GM23338 (cell line): ENCODE measurements at regions not wholly inside any gene's neighbourhood (a gene's known extent, or its start where the extent isn't known, plus 50 kb on each side); places are given as distances from the start of the nearest gene placed in this dataset.

Experiments used
- ATAC-seq: fragments of 200-7000 bp; cut with Tn5 transposase; 3 replicates; pipeline ENCODE4 v1.9.1; 2020
- DNase-seq: peaks from one replicate; pipeline ENCODE4 v3.0.0-alpha.2; 2015; ENCODE audit warnings: low spot score
- H2AFZ ChIP-seq: fragments of 200-600 bp; sonication (generic); 2 replicates; pipeline ENCODE4 v1.8.0; 2016; ENCODE audit warnings: antibody characterized with exemption, mild to moderate bottlenecking, moderate library complexity
- H3F3A ChIP-seq: fragments of 200-600 bp; sonication (generic); replicated peaks from 2 replicates; pipeline ENCODE4 v1.8.0; 2017; ENCODE audit warnings: antibody characterized with exemption, mixed run types, low read depth
- H3K27ac ChIP-seq: fragments of 200-600 bp; sonication (generic); 2 replicates; pipeline ENCODE4 v1.6.1; 2016; ENCODE audit warnings: low read depth
- H3K27me3 ChIP-seq: fragments of 200-600 bp; sonication (generic); 2 replicates; pipeline ENCODE4 v1.8.0; 2016; ENCODE audit warnings: mild to moderate bottlenecking, mixed run types, moderate library complexity; ENCODE audit not compliant: insufficient read depth
- H3K36me3 ChIP-seq: fragments of 200-600 bp; sonication (generic); 2 replicates; pipeline ENCODE4 v1.8.0; 2016; ENCODE audit warnings: mild to moderate bottlenecking; ENCODE audit not compliant: insufficient read depth
- H3K4me1 ChIP-seq: fragments of 200-600 bp; sonication (generic); 2 replicates; pipeline ENCODE4 v1.8.0; 2016; ENCODE audit warnings: mild to moderate bottlenecking, moderate library complexity; ENCODE audit not compliant: insufficient read depth
- H3K4me2 ChIP-seq: fragments of 200-600 bp; sonication (generic); 2 replicates; pipeline ENCODE4 v1.7.1; 2017; ENCODE audit warnings: mixed run types
- H3K4me3 ChIP-seq: fragments of 200-600 bp; sonication (generic); 2 replicates; pipeline ENCODE4 v1.6.1; 2016; ENCODE audit warnings: mixed run types
- H3K79me2 ChIP-seq: fragments of 200-600 bp; sonication (generic); replicated peaks from 2 replicates; pipeline ENCODE4 v1.8.0; 2017; ENCODE audit warnings: mild to moderate bottlenecking; ENCODE audit not compliant: insufficient read depth
- H3K9me2 ChIP-seq: fragments of 200-600 bp; sonication (generic); 2 replicates; pipeline ENCODE4 v1.8.0; 2017; ENCODE audit not compliant: insufficient read depth
- H4K20me1 ChIP-seq: fragments of 200-600 bp; sonication (generic); replicated peaks from 2 replicates; pipeline ENCODE4 v1.8.0; 2017; ENCODE audit warnings: mild to moderate bottlenecking; ENCODE audit not compliant: insufficient read depth
- H3K27ac Mint-ChIP-seq: 2 replicates; pipeline ENCODE4 v1.8.0; 2020; ENCODE audit warnings: inconsistent platforms, mild to moderate bottlenecking, moderate library complexity, mixed read lengths
- H3K27me3 Mint-ChIP-seq: 3 replicates; pipeline ENCODE4 v1.8.0; 2022; ENCODE audit warnings: low read depth, mild to moderate bottlenecking, moderate library complexity, mixed read lengths, inconsistent platforms; ENCODE audit not compliant: insufficient read depth, poor library complexity
- H3K36me3 Mint-ChIP-seq: 3 replicates; pipeline ENCODE4 v1.8.0; 2021; ENCODE audit warnings: low read depth, mild to moderate bottlenecking, inconsistent platforms, moderate library complexity, mixed read lengths
- H3K4me1 Mint-ChIP-seq: 3 replicates; pipeline ENCODE4 v1.8.0; 2020; ENCODE audit warnings: mild to moderate bottlenecking, inconsistent platforms, mixed read lengths
- H3K4me3 Mint-ChIP-seq: 3 replicates; pipeline ENCODE4 v1.8.0; 2021; ENCODE audit warnings: moderate library complexity, mild to moderate bottlenecking, inconsistent platforms, mixed read lengths
- H3K9me3 Mint-ChIP-seq: 3 replicates; pipeline ENCODE4 v1.8.0; 2020; ENCODE audit warnings: moderate library complexity, mild to moderate bottlenecking, inconsistent platforms, mixed read lengths
- CREB1 ChIP-seq: fragments of 250-450 bp; sonication (Bioruptor Pico); IDR thresholded peaks from 2 replicates; pipeline ENCODE4 v1.5.0; 2020; ENCODE audit warnings: low read depth, mild to moderate bottlenecking, moderate library complexity
- EZH2 ChIP-seq: fragments of 200-600 bp; sonication (generic); IDR thresholded peaks from one replicate; pipeline ENCODE4 v1.8.0; 2017; ENCODE audit warnings: antibody characterized with exemption, mild to moderate bottlenecking, low read depth; ENCODE audit not compliant: unreplicated experiment
- EZH2phosphoT487 ChIP-seq: fragments of 200-600 bp; sonication (generic); IDR thresholded peaks from one replicate; pipeline ENCODE4 v1.8.1; 2018; ENCODE audit warnings: antibody characterized with exemption; ENCODE audit not compliant: unreplicated experiment
- JUNB ChIP-seq: IDR thresholded peaks from one replicate; pipeline ENCODE4 v1.6.1; 2016; ENCODE audit warnings: antibody characterized with exemption; ENCODE audit not compliant: unreplicated experiment
- NANOG ChIP-seq: IDR thresholded peaks from 2 replicates; pipeline ENCODE4 v1.6.1; 2016; ENCODE audit warnings: antibody characterized with exemption, borderline replicate concordance
- POLR2AphosphoS5 ChIP-seq: IDR thresholded peaks from 2 replicates; pipeline ENCODE4 v1.6.1; 2016; ENCODE audit warnings: antibody characterized with exemption, low read depth
- STAT1 ChIP-seq: IDR thresholded peaks from one replicate; pipeline ENCODE4 v1.6.1; 2016; ENCODE audit warnings: antibody characterized with exemption; ENCODE audit not compliant: unreplicated experiment
- ZNF114 ChIP-seq: fragments of 250-450 bp; sonication (Bioruptor Pico); IDR thresholded peaks from 2 replicates; pipeline ENCODE4 v1.5.0; 2020; ENCODE audit warnings: mild to moderate bottlenecking, moderate library complexity
- ZNF331 ChIP-seq: fragments of 250-450 bp; sonication (Bioruptor Pico); IDR thresholded peaks from 2 replicates; pipeline ENCODE4 v1.5.0; 2020; ENCODE audit warnings: low read depth, mild to moderate bottlenecking, moderate library complexity
- TF ChIP-seq, protein P1 (sequence below): IDR thresholded peaks from 2 replicates; pipeline ENCODE4 v1.6.1; 2016; ENCODE audit warnings: antibody characterized with exemption
- TF ChIP-seq, protein P2 (sequence below), 2 experiments: fragments of 200-600 bp in 1 of 2; sonication (generic) in 1 of 2; conservative IDR thresholded peaks; 2 replicates each; pipeline versions ENCODE4 v1.5.1 to v1.6.1; 2016 to 2017; ENCODE audit warnings: antibody characterized with exemption in 2 of 2, low read depth in 2 of 2, mild to moderate bottlenecking in 2 of 2, moderate library complexity in 1 of 2
- TF ChIP-seq, protein P3 (sequence below): IDR thresholded peaks from one replicate; pipeline ENCODE4 v1.6.1; 2018; ENCODE audit warnings: antibody characterized with exemption; ENCODE audit not compliant: unreplicated experiment
- TF ChIP-seq, protein P4 (sequence below): fragments of 250-450 bp; sonication (Bioruptor Pico); IDR thresholded peaks from 2 replicates; pipeline ENCODE4 v1.5.0; 2020; ENCODE audit warnings: mild to moderate bottlenecking, moderate library complexity

DNA sequence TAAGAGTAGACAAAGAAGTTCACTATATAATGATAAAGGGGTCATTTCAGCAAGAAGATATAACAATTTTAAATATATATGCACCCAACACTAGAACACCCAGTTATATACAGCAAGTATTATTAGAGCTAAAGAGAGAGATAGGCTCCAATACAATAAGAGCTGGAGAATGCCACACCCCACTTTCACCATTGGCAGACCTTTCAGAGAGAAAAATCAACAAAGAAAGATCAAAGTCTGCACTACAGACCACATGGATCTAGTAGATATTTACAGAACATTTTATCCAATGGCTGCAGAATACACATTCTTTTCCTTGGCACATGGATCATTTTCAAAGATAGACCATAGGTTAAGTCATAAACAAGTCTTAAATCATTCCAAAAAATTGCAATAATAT, 479.7 kb upstream of the DIAPH2 start:
- no peak overlapping the region for H3K27ac Mint-ChIP-seq
- no peak overlapping the region for H3K4me3 Mint-ChIP-seq
- peaks cover 1% of the 10 kb centered on the region for H3K27me3 Mint-ChIP-seq
- no peaks in the 10 kb centered on the region for H4K20me1 ChIP-seq
- no peak for ATAC-seq
- H3F3A ChIP-seq = no peaks in the 10 kb centered on the region
- DNase-seq = no peak
- TF ChIP-seq CREB1 (CRISPR knock-in tag) = no peak
- no peak for TF ChIP-seq NANOG
- TF ChIP-seq ZNF114 = no peak
- no peak for TF ChIP-seq ZNF331 (CRISPR knock-in tag)
- TF ChIP-seq, protein P1, sequence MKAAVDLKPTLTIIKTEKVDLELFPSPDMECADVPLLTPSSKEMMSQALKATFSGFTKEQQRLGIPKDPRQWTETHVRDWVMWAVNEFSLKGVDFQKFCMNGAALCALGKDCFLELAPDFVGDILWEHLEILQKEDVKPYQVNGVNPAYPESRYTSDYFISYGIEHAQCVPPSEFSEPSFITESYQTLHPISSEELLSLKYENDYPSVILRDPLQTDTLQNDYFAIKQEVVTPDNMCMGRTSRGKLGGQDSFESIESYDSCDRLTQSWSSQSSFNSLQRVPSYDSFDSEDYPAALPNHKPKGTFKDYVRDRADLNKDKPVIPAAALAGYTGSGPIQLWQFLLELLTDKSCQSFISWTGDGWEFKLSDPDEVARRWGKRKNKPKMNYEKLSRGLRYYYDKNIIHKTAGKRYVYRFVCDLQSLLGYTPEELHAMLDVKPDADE = no peak
- TF ChIP-seq, protein P2, sequence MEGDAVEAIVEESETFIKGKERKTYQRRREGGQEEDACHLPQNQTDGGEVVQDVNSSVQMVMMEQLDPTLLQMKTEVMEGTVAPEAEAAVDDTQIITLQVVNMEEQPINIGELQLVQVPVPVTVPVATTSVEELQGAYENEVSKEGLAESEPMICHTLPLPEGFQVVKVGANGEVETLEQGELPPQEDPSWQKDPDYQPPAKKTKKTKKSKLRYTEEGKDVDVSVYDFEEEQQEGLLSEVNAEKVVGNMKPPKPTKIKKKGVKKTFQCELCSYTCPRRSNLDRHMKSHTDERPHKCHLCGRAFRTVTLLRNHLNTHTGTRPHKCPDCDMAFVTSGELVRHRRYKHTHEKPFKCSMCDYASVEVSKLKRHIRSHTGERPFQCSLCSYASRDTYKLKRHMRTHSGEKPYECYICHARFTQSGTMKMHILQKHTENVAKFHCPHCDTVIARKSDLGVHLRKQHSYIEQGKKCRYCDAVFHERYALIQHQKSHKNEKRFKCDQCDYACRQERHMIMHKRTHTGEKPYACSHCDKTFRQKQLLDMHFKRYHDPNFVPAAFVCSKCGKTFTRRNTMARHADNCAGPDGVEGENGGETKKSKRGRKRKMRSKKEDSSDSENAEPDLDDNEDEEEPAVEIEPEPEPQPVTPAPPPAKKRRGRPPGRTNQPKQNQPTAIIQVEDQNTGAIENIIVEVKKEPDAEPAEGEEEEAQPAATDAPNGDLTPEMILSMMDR (conservative IDR thresholded peaks at IDR 0.05; ENCODE audit: low read depth in 2 of 2) = no peak
- no peak for TF ChIP-seq EZH2
- TF ChIP-seq JUNB = no peak
- TF ChIP-seq, protein P3, sequence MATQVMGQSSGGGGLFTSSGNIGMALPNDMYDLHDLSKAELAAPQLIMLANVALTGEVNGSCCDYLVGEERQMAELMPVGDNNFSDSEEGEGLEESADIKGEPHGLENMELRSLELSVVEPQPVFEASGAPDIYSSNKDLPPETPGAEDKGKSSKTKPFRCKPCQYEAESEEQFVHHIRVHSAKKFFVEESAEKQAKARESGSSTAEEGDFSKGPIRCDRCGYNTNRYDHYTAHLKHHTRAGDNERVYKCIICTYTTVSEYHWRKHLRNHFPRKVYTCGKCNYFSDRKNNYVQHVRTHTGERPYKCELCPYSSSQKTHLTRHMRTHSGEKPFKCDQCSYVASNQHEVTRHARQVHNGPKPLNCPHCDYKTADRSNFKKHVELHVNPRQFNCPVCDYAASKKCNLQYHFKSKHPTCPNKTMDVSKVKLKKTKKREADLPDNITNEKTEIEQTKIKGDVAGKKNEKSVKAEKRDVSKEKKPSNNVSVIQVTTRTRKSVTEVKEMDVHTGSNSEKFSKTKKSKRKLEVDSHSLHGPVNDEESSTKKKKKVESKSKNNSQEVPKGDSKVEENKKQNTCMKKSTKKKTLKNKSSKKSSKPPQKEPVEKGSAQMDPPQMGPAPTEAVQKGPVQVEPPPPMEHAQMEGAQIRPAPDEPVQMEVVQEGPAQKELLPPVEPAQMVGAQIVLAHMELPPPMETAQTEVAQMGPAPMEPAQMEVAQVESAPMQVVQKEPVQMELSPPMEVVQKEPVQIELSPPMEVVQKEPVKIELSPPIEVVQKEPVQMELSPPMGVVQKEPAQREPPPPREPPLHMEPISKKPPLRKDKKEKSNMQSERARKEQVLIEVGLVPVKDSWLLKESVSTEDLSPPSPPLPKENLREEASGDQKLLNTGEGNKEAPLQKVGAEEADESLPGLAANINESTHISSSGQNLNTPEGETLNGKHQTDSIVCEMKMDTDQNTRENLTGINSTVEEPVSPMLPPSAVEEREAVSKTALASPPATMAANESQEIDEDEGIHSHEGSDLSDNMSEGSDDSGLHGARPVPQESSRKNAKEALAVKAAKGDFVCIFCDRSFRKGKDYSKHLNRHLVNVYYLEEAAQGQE = no peak
- TF ChIP-seq EZH2phosphoT487 = no peak
- TF ChIP-seq STAT1 = no peak
- TF ChIP-seq POLR2AphosphoS5 = no peak
- TF ChIP-seq, protein P4, sequence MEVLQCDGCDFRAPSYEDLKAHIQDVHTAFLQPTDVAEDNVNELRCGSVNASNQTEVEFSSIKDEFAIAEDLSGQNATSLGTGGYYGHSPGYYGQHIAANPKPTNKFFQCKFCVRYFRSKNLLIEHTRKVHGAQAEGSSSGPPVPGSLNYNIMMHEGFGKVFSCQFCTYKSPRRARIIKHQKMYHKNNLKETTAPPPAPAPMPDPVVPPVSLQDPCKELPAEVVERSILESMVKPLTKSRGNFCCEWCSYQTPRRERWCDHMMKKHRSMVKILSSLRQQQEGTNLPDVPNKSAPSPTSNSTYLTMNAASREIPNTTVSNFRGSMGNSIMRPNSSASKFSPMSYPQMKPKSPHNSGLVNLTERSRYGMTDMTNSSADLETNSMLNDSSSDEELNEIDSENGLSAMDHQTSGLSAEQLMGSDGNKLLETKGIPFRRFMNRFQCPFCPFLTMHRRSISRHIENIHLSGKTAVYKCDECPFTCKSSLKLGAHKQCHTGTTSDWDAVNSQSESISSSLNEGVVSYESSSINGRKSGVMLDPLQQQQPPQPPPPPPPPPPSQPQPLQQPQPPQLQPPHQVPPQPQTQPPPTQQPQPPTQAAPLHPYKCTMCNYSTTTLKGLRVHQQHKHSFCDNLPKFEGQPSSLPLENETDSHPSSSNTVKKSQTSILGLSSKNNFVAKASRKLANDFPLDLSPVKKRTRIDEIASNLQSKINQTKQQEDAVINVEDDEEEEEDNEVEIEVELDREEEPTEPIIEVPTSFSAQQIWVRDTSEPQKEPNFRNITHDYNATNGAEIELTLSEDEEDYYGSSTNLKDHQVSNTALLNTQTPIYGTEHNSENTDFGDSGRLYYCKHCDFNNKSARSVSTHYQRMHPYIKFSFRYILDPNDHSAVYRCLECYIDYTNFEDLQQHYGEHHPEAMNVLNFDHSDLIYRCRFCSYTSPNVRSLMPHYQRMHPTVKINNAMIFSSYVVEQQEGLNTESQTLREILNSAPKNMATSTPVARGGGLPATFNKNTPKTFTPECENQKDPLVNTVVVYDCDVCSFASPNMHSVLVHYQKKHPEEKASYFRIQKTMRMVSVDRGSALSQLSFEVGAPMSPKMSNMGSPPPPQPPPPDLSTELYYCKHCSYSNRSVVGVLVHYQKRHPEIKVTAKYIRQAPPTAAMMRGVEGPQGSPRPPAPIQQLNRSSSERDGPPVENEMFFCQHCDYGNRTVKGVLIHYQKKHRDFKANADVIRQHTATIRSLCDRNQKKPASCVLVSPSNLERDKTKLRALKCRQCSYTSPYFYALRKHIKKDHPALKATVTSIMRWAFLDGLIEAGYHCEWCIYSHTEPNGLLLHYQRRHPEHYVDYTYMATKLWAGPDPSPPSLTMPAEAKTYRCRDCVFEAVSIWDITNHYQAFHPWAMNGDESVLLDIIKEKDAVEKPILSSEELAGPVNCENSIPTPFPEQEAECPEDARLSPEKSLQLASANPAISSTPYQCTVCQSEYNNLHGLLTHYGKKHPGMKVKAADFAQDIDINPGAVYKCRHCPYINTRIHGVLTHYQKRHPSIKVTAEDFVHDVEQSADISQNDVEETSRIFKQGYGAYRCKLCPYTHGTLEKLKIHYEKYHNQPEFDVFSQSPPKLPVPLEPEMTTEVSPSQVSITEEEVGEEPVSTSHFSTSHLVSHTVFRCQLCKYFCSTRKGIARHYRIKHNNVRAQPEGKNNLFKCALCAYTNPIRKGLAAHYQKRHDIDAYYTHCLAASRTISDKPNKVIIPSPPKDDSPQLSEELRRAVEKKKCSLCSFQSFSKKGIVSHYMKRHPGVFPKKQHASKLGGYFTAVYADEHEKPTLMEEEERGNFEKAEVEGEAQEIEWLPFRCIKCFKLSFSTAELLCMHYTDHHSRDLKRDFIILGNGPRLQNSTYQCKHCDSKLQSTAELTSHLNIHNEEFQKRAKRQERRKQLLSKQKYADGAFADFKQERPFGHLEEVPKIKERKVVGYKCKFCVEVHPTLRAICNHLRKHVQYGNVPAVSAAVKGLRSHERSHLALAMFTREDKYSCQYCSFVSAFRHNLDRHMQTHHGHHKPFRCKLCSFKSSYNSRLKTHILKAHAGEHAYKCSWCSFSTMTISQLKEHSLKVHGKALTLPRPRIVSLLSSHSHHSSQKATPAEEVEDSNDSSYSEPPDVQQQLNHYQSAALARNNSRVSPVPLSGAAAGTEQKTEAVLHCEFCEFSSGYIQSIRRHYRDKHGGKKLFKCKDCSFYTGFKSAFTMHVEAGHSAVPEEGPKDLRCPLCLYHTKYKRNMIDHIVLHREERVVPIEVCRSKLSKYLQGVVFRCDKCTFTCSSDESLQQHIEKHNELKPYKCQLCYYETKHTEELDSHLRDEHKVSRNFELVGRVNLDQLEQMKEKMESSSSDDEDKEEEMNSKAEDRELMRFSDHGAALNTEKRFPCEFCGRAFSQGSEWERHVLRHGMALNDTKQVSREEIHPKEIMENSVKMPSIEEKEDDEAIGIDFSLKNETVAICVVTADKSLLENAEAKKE (CRISPR knock-in tag) = no peak
- no peak overlapping the region for H3K4me2 ChIP-seq
- no peaks in the 10 kb centered on the region for H3K36me3 Mint-ChIP-seq
- no peak overlapping the region for H2AFZ ChIP-seq
- no peak overlapping the region for H3K27ac ChIP-seq
- H3K9me3 Mint-ChIP-seq = no peaks in the 10 kb centered on the region
- no peak overlapping the region for H3K4me3 ChIP-seq
- no peaks in the 10 kb centered on the region for H3K9me2 ChIP-seq
- H3K36me3 ChIP-seq = no peaks in the 10 kb centered on the region
- no peaks in the 10 kb centered on the region for H3K4me1 Mint-ChIP-seq
- H3K27me3 ChIP-seq = no peaks in the 10 kb centered on the region
- no peaks in the 10 kb centered on the region for H3K79me2 ChIP-seq
- H3K4me1 ChIP-seq = no peaks in the 10 kb centered on the region
